SW480 (cell line): ENCODE measurements at regions not wholly inside any gene's neighbourhood (a gene's known extent, or its start where the extent isn't known, plus 50 kb on each side); places are given as distances from the start of the nearest gene placed in this dataset.

ENCODE experiments used
- DNase-seq: peaks from one replicate; pipeline ENCODE4 v3.0.0-alpha.2; 2016; ENCODE audit warnings: low spot score

GRCh38 chrX:10901290-10901633, 209.9 kb upstream of the HCCS start:
- DNase-seq, result peak; percentile 1

- no peak for DNase-seq
Measured at GRCh38 chrX:10902001-10902400, 209.1 kb upstream of the HCCS start.

GRCh38 chrX:10903523-10903922, 207.6 kb upstream of the HCCS start:
- DNase-seq, result no peak

GRCh38 chrX:10904220-10904619, 206.9 kb upstream of the HCCS start:
- no peak for DNase-seq

- no peak for DNase-seq
Measured at GRCh38 chrX:10906866-10907265, 204.3 kb upstream of the HCCS start.

GRCh38 chrX:10922159-10922558, 189.0 kb upstream of the HCCS start:
- peak; percentile 43 for DNase-seq

- DNase-seq, result no peak
Measured at GRCh38 chrX:10922835-10923234, 188.3 kb upstream of the HCCS start.

- no peak for DNase-seq
Measured at GRCh38 chrX:10923466-10923865, 187.7 kb upstream of the HCCS start.

GRCh38 chrX:10926404-10926803, 184.7 kb upstream of the HCCS start:
- DNase-seq, result no peak

GRCh38 chrX:10926891-10927290, 184.2 kb upstream of the HCCS start:
- no peak for DNase-seq

- DNase-seq, result no peak
Measured at GRCh38 chrX:10929747-10930146, 181.4 kb upstream of the HCCS start.

GRCh38 chrX:10930151-10930550, 181.0 kb upstream of the HCCS start:
- DNase-seq, result no peak

- no peak for DNase-seq
Measured at GRCh38 chrX:10931976-10932375, 179.2 kb upstream of the HCCS start.

GRCh38 chrX:10932842-10933440, 178.2 kb upstream of the HCCS start:
- no peak for DNase-seq

- no peak for DNase-seq
Measured at GRCh38 chrX:10935501-10935900, 175.6 kb upstream of the HCCS start.

- DNase-seq, result no peak
Measured at GRCh38 chrX:10936976-10937375, 174.2 kb upstream of the HCCS start.

GRCh38 chrX:10938365-10938923, 172.7 kb upstream of the HCCS start:
- no peak for DNase-seq

- DNase-seq, result peak; percentile 1
Measured at GRCh38 chrX:10939424-10939823, 171.7 kb upstream of the HCCS start.

GRCh38 chrX:10944136-10944885, 166.8 kb upstream of the HCCS start:
- DNase-seq, result no peak

GRCh38 chrX:10945498-10945897, 165.6 kb upstream of the HCCS start:
- no peak for DNase-seq

GRCh38 chrX:10949541-10949940, 161.6 kb upstream of the HCCS start:
- no peak for DNase-seq

GRCh38 chrX:10952619-10953018, 158.5 kb upstream of the HCCS start:
- DNase-seq, result no peak

- DNase-seq, result no peak
Measured at GRCh38 chrX:10965174-10965798, 145.8 kb upstream of the HCCS start.
